CD4-positive, alpha-beta T cell (primary cell): ENCODE measurements at regions not wholly inside any gene's neighbourhood (a gene's known extent, or its start where the extent isn't known, plus 50 kb on each side); places are given as distances from the start of the nearest gene placed in this dataset.

ENCODE experiments used
- ATAC-seq: fragments of 200-7000 bp; cut with Tn5 transposase; one replicate; pipeline ENCODE4 v1.10.0; 2022; ENCODE audit warnings: mild to moderate bottlenecking; ENCODE audit not compliant: poor library complexity
- CTCF ChIA-PET: fragments of 350-600 bp; sonication (Branson Sonifier 250); formaldehyde crosslinking; loops from one replicate; lab custom pipeline; 2021; ENCODE audit warnings: antibody characterized with exemption, inconsistent platforms; lab: Charles Lee
- POLR2A ChIA-PET: fragments of 350-600 bp; sonication (Branson Sonifier 250); formaldehyde crosslinking; loops from one replicate; lab custom pipeline; 2021; ENCODE audit warnings: antibody characterized with exemption, inconsistent platforms; lab: Charles Lee
- DNase-seq, 14 experiments: peaks; one replicate each; pipeline ENCODE4 v3.0.0-alpha.2; 2013 to 2020; ENCODE audit warnings: mixed read lengths in 2 of 14
- H3K27ac ChIP-seq, 2 donors: one replicate each; pipeline versions ENCODE4 v1.5.1 to v1.7.0; 2013; ENCODE audit warnings: low read length in 2 of 2, low read depth in 1 of 2, mild to moderate bottlenecking in 1 of 2
- H3K27me3 ChIP-seq, 2 experiments: 1 replicate in 1 of 2; 2 replicates in 1 of 2; pipeline versions ENCODE4 v1.6.1 to v1.7.0; 2013; ENCODE audit warnings: low read length in 2 of 2, control low read depth in 1 of 2, mild to moderate bottlenecking in 1 of 2, moderate library complexity in 1 of 2; ENCODE audit not compliant: insufficient read depth in 2 of 2, control insufficient read depth in 1 of 2
- H3K36me3 ChIP-seq: one replicate; pipeline ENCODE4 v1.6.1; 2013; ENCODE audit warnings: low read length, control low read depth; ENCODE audit not compliant: insufficient read depth
- H3K4me1 ChIP-seq: one replicate; pipeline ENCODE4 v1.6.1; 2013; ENCODE audit warnings: low read length, control low read depth; ENCODE audit not compliant: insufficient read depth
- H3K4me3 ChIP-seq: one replicate; pipeline ENCODE4 v1.5.1; 2013; ENCODE audit warnings: mild to moderate bottlenecking, low read length, moderate library complexity
- H3K9me3 ChIP-seq, 2 experiments: 1 replicate in 1 of 2; 2 replicates in 1 of 2; pipeline versions ENCODE4 v1.6.1 to v1.7.0; 2013; ENCODE audit warnings: low read length in 2 of 2, mild to moderate bottlenecking in 2 of 2, control low read depth in 1 of 2, moderate library complexity in 1 of 2; ENCODE audit not compliant: control insufficient read depth in 1 of 2, insufficient read depth in 1 of 2
- H3K27ac Mint-ChIP-seq: one replicate; pipeline ENCODE4 v1.8.0; 2020; ENCODE audit warnings: mixed read lengths
- H3K27me3 Mint-ChIP-seq: one replicate; pipeline ENCODE4 v1.8.0; 2021; ENCODE audit warnings: mixed read lengths
- H3K36me3 Mint-ChIP-seq: one replicate; pipeline ENCODE4 v1.8.0; 2021; ENCODE audit warnings: low read depth, mixed read lengths
- H3K4me1 Mint-ChIP-seq: one replicate; pipeline ENCODE4 v1.8.0; 2021; ENCODE audit warnings: low read depth, mixed read lengths
- H3K4me3 Mint-ChIP-seq: one replicate; pipeline ENCODE4 v1.8.0; 2020; ENCODE audit warnings: mild to moderate bottlenecking, mixed read lengths
- H3K9me3 Mint-ChIP-seq: one replicate; pipeline ENCODE4 v1.8.0; 2020; ENCODE audit warnings: mixed read lengths
- CTCF ChIP-seq: fragments of 200-600 bp; IDR thresholded peaks from one replicate; pipeline ENCODE4 v1.8.0; 2022; ENCODE audit warnings: antibody characterized with exemption, mild to moderate bottlenecking
- intact Hi-C, 2 experiments: fragments of 100-400 bp; cut with DNase I in 1 of 2; cut with micrococcal nuclease in 1 of 2; formaldehyde crosslinking; loops; one replicate each; pipeline versions ENCODE4 v1.15.1 to v1.9.0; 2023 to 2025; cut with DNase I, micrococcal nuclease

- H3K27ac ChIP-seq, result no peak overlapping the region
- Mint-ChIP-seq H3K36me3 (no peaks in the 10 kb centered on the region), H3K27me3 (peaks cover 39% of the 10 kb centered on the region), H3K4me3 (no peak overlapping the region), H3K27ac (no peak overlapping the region), H3K9me3 (no peaks in the 10 kb centered on the region), H3K4me1 (no peaks in the 10 kb centered on the region)
- ChIA-PET POLR2A (no interaction called here), CTCF (no interaction called here)
- no peak overlapping the region for H3K4me3 ChIP-seq
- intact Hi-C loops, result no loop called here
- ATAC-seq (no peak), DNase-seq (no peak)
- no peaks in the 10 kb centered on the region for H3K27me3 ChIP-seq
- H3K9me3 ChIP-seq, result no peaks in the 10 kb centered on the region
- H3K36me3 ChIP-seq, result no peaks in the 10 kb centered on the region
- no peak for TF ChIP-seq CTCF
- no peaks in the 10 kb centered on the region for H3K4me1 ChIP-seq
Measured at GRCh38 chr17:68784431-68784830, 170.8 kb downstream of the ABCA8 start.

- Mint-ChIP-seq H3K27ac (no peak overlapping the region), H3K36me3 (no peaks in the 10 kb centered on the region), H3K4me3 (no peak overlapping the region), H3K27me3 (peaks cover 34% of the 10 kb centered on the region), H3K4me1 (no peaks in the 10 kb centered on the region), H3K9me3 (no peaks in the 10 kb centered on the region)
- CTCF ChIA-PET, result no interaction called here
- ATAC-seq (no peak), DNase-seq (no peak)
- intact Hi-C loops, result no loop called here
- Histone ChIP-seq H3K4me1 (no peaks in the 10 kb centered on the region), H3K4me3 (no peak overlapping the region), H3K9me3 (no peaks in the 10 kb centered on the region), H3K36me3 (no peaks in the 10 kb centered on the region), H3K27me3 (no peaks in the 10 kb centered on the region), H3K27ac (no peak overlapping the region)
- POLR2A ChIA-PET, result no interaction called here
- TF ChIP-seq CTCF, result no peak
Measured at GRCh38 chr17:68783861-68784260, 171.3 kb downstream of the ABCA8 start.

- POLR2A ChIA-PET, result no interaction called here
Measured at GRCh38 chr17:68782789-68783188, 172.4 kb downstream of the ABCA8 start.

More at GRCh38 chr17:68782789-68783188, 172.4 kb downstream of the ABCA8 start:
- CTCF ChIA-PET, result no interaction called here
- no peaks in the 10 kb centered on the region for H3K27me3 ChIP-seq
- Mint-ChIP-seq H3K27me3 (peaks cover 27% of the 10 kb centered on the region), H3K4me1 (no peaks in the 10 kb centered on the region), H3K36me3 (no peaks in the 10 kb centered on the region), H3K9me3 (no peaks in the 10 kb centered on the region), H3K4me3 (no peak overlapping the region), H3K27ac (no peak overlapping the region)
- TF ChIP-seq CTCF, result no peak
- ATAC-seq (no peak), DNase-seq (no peak)
- no peaks in the 10 kb centered on the region for H3K36me3 ChIP-seq
- H3K4me1 ChIP-seq, result no peaks in the 10 kb centered on the region
- no peak overlapping the region for H3K27ac ChIP-seq
- intact Hi-C loops, result no loop called here
- H3K4me3 ChIP-seq, result no peak overlapping the region
- H3K9me3 ChIP-seq, result no peaks in the 10 kb centered on the region
